ENCODE measurements at regions not wholly inside any gene's neighbourhood (a gene's known extent, or its start where the extent isn't known, plus 50 kb on each side); places are given as distances from the start of the nearest gene placed in this dataset.

GRCh38 chr6:98547151-98547550 is 287.2 kb upstream of the POU3F2 start (continued):
- TF ChIP-seq, protein P1, sequence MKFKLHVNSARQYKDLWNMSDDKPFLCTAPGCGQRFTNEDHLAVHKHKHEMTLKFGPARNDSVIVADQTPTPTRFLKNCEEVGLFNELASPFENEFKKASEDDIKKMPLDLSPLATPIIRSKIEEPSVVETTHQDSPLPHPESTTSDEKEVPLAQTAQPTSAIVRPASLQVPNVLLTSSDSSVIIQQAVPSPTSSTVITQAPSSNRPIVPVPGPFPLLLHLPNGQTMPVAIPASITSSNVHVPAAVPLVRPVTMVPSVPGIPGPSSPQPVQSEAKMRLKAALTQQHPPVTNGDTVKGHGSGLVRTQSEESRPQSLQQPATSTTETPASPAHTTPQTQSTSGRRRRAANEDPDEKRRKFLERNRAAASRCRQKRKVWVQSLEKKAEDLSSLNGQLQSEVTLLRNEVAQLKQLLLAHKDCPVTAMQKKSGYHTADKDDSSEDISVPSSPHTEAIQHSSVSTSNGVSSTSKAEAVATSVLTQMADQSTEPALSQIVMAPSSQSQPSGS (IDR thresholded peaks at IDR 0.05; ENCODE audit: low read length): no peak
- TF ChIP-seq TEAD4 (IDR thresholded peaks at IDR 0.05; ENCODE audit: low read depth, low read length): no peak
- no peak for TF ChIP-seq CHD1 (IDR thresholded peaks at IDR 0.05; ENCODE audit: low read depth, low read length)
- no peak for TF ChIP-seq RXRA (IDR thresholded peaks at IDR 0.05; ENCODE audit: insufficient read depth, low read depth, low read length)
